ENCODE measurements at regions not wholly inside any gene's neighbourhood (a gene's known extent, or its start where the extent isn't known, plus 50 kb on each side); places are given as distances from the start of the nearest gene placed in this dataset.
A peak's percentile ranks its signal among the peaks of the same experiment; 100 is the strongest.

DNA sequence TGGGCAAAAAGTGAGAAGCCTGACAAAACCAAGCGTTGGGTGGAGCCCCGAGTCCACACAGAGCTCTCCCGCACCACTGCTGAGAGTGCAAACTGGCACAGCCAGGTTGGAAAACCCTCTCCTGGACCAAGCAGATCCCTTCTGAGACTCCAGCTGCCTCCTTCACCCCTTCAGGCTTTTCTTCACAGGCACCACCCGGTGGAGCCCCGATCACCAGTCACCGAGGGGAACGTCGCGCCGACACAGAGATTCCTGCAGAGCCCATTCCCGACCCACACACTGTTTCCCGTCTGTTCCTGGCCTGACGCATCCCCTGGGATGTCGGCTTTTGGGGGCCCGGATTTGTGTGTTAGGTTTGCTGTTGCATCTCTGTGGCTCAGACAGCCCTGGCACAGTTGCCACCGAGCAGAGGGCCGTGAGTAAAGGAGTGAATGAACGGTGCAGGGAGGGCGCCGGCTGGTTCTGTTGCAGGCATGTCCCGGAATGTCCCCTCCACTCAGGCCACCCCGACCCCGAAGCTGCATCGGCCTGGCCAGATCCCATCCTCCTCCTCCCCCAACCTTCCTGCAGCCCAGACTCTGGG is 51.0 kb upstream of the INPP5A start:
- FAIRE-seq: no peak

More for the DNA sequence above, 51.0 kb upstream of the INPP5A start:
- H3K36me3 ChIP-seq (ENCODE audit: control insufficient read depth, insufficient read depth, low read length): no peaks in the 10 kb centered on the region
- BruUV-seq (replicated peaks): no TSS peak
- H2AFZ ChIP-seq (ENCODE audit: low read depth, low read length): no peak overlapping the region
- no peak overlapping the region for H3K27ac ChIP-seq (ENCODE audit: extremely low read depth, low read depth, low read length)
- no peaks in the 10 kb centered on the region for H3K9me1 ChIP-seq (ENCODE audit: control insufficient read depth, insufficient read depth, low read length)
- H3K9me3 ChIP-seq (replicated peaks; ENCODE audit: control insufficient read depth, insufficient read depth, low read depth, low read length): no peaks in the 10 kb centered on the region
- no peaks in the 10 kb centered on the region for H4K20me1 ChIP-seq (replicated peaks; ENCODE audit: control insufficient read depth, insufficient read depth, low read length)
- H3K4me1 ChIP-seq (replicated peaks in 1 of 2; ENCODE audit: control insufficient read depth in 2 of 2, insufficient read depth in 2 of 2, low read length in 2 of 2): peaks cover 0 to 5% of the 10 kb centered on the region in 2 experiments; a peak in 2 of 5 replicates
- DNase-seq (ENCODE audit: extremely low read depth in 1 of 4, low spot score in 3 of 4) (no peak), ATAC-seq (no peak)
- H3K79me2 ChIP-seq (ENCODE audit: control insufficient read depth, insufficient read depth, low read length): no peaks in the 10 kb centered on the region
- WGBS (ENCODE audit: insufficient coverage, low coverage, missing lambda C conversion rate): 6% methylated on average over 10 of the region's 24 CpGs
- peak overlapping the region in 1 of 2 experiments; percentile 17; a peak in 1 of 4 replicates for H3K9ac ChIP-seq (ENCODE audit: insufficient read depth in 1 of 2, low read depth in 2 of 2, low read length in 2 of 2)
- POLR2A ChIA-PET: interaction anchor here (0.6 to 0.7 kb wide), 4 partner anchors 68 to 144 kb away, joined by 3 read pairs; no protein-coding TSS in a partner anchor
- in situ Hi-C loops (cut with MboI): no loop called here
- H3K4me3 ChIP-seq: no peak overlapping the region
- no peak for TF ChIP-seq CBFA2T3 (IDR thresholded peaks at IDR 0.05)
- TF ChIP-seq, protein P1, sequence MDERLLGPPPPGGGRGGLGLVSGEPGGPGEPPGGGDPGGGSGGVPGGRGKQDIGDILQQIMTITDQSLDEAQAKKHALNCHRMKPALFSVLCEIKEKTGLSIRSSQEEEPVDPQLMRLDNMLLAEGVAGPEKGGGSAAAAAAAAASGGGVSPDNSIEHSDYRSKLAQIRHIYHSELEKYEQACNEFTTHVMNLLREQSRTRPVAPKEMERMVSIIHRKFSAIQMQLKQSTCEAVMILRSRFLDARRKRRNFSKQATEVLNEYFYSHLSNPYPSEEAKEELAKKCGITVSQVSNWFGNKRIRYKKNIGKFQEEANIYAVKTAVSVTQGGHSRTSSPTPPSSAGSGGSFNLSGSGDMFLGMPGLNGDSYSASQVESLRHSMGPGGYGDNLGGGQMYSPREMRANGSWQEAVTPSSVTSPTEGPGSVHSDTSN (CRISPR knock-in tag; IDR thresholded peaks at IDR 0.05; ENCODE audit: low read depth): no peak
- TF ChIP-seq, protein P1 (tag; conservative IDR thresholded peaks at IDR 0.05; ENCODE audit: low read depth): no peak
- TF ChIP-seq EZH2 (IDR thresholded peaks at IDR 0.05; ENCODE audit: borderline replicate concordance, low read depth, low read length): peak; percentile 43; the same call in 1 of the 2 replicates
- CTCF ChIA-PET (ENCODE audit: low intra/inter-chr PET ratio): no interaction called here
- intact Hi-C loops (cut with micrococcal nuclease): loop anchor here (1.0 kb wide), 1 partner anchor 31 kb away; no protein-coding TSS in a partner anchor
- H3K27me3 ChIP-seq (ENCODE audit: control insufficient read depth in 2 of 2, insufficient read depth in 2 of 2, low read length in 2 of 2): peaks cover 22 to 44% of the 10 kb centered on the region in 2 experiments
- H3K4me2 ChIP-seq (ENCODE audit: insufficient read depth, low read length): no peak overlapping the region
